ENCODE measurements at regions not wholly inside any gene's neighbourhood (a gene's known extent, or its start where the extent isn't known, plus 50 kb on each side); places are given as distances from the start of the nearest gene placed in this dataset.

DNA sequence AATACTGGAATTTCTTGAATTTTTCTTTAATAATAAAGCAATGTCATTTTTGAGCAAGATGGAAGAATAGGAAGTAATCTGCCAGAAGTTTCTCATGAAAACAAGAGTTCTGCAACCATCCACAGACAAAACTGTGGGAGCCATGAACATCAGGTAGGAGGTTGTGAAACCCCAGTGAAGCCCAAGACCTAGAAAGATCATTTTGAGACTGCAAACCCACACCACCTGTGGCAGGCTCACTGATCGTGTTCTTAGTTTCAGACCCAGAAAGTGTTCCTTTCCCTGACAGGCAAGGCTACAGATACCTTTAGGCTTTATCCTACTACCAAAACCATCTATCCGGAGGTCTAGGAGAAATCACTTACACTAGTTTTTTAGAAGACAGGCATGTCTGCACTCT lies 2189.8 kb upstream of the PCDH20 start:
- CTCF ChIA-PET, result no interaction called here
- ATAC-seq, result no peak
- no peaks in the 10 kb centered on the region for H3K4me1 Mint-ChIP-seq
- POLR2A ChIA-PET, result no interaction called here
- TF ChIP-seq NFE2L1 (CRISPR knock-in tag; IDR thresholded peaks at IDR 0.05), result no peak
- no peak for TF ChIP-seq IRF2 (CRISPR knock-in tag; IDR thresholded peaks at IDR 0.05; ENCODE audit: borderline replicate concordance, low read depth)
- TF ChIP-seq, protein P1, sequence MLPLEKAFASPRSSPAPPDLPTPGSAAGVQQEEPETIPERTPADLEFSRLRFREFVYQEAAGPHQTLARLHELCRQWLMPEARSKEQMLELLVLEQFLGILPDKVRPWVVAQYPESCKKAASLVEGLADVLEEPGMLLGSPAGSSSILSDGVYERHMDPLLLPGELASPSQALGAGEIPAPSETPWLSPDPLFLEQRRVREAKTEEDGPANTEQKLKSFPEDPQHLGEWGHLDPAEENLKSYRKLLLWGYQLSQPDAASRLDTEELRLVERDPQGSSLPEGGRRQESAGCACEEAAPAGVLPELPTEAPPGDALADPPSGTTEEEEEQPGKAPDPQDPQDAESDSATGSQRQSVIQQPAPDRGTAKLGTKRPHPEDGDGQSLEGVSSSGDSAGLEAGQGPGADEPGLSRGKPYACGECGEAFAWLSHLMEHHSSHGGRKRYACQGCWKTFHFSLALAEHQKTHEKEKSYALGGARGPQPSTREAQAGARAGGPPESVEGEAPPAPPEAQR (CRISPR knock-in tag; IDR thresholded peaks at IDR 0.05), result no peak
- TF ChIP-seq TEAD4 (CRISPR knock-in tag; IDR thresholded peaks at IDR 0.05), result no peak
- no peak for TF ChIP-seq NR1H2 (CRISPR knock-in tag; IDR thresholded peaks at IDR 0.05)
- H3K4me3 Mint-ChIP-seq, result no peak overlapping the region
- no peak overlapping the region for H3K27ac Mint-ChIP-seq
- no peak for DNase-seq (ENCODE audit: low spot score)
- H3K9me3 Mint-ChIP-seq, result peaks cover 28% of the 10 kb centered on the region
- H3K27me3 Mint-ChIP-seq (ENCODE audit: low read depth), result no peaks in the 10 kb centered on the region
- H3K36me3 Mint-ChIP-seq, result peaks cover 8% of the 10 kb centered on the region

DNA sequence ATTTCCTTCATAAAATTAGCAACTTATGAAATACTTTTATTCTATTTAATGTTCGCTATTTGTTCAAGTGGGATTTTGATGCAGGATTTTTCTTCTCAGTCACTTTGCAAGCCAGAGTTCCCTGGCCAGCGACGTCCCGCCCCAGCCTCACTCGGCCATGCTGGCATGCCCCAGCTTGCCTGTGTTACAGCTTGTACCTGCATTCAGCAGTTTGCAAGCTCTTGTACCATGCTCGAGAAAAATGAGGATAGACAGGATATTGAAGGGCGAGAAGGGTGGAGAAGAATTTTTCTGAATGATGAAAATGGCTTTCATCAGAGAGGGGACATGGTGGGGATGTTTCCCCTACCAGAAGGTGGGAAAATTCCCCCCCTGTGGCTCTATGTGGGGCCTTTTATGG lies 2180.2 kb upstream of the PCDH20 start:
- H3K36me3 Mint-ChIP-seq, result peaks cover 6% of the 10 kb centered on the region
- ChIA-PET CTCF (no interaction called here), POLR2A (no interaction called here)
- ATAC-seq (no peak), DNase-seq (ENCODE audit: low spot score) (no peak)
- no peaks in the 10 kb centered on the region for H3K27me3 Mint-ChIP-seq (ENCODE audit: low read depth)
- peaks cover 9% of the 10 kb centered on the region for H3K9me3 Mint-ChIP-seq
- H3K4me1 Mint-ChIP-seq, result peaks cover 23% of the 10 kb centered on the region
- TF ChIP-seq, protein P2, sequence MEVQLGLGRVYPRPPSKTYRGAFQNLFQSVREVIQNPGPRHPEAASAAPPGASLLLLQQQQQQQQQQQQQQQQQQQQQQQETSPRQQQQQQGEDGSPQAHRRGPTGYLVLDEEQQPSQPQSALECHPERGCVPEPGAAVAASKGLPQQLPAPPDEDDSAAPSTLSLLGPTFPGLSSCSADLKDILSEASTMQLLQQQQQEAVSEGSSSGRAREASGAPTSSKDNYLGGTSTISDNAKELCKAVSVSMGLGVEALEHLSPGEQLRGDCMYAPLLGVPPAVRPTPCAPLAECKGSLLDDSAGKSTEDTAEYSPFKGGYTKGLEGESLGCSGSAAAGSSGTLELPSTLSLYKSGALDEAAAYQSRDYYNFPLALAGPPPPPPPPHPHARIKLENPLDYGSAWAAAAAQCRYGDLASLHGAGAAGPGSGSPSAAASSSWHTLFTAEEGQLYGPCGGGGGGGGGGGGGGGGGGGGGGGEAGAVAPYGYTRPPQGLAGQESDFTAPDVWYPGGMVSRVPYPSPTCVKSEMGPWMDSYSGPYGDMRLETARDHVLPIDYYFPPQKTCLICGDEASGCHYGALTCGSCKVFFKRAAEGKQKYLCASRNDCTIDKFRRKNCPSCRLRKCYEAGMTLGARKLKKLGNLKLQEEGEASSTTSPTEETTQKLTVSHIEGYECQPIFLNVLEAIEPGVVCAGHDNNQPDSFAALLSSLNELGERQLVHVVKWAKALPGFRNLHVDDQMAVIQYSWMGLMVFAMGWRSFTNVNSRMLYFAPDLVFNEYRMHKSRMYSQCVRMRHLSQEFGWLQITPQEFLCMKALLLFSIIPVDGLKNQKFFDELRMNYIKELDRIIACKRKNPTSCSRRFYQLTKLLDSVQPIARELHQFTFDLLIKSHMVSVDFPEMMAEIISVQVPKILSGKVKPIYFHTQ (CRISPR knock-in tag; IDR thresholded peaks at IDR 0.05), result no peak
- no peak overlapping the region for H3K4me3 Mint-ChIP-seq
- peak overlapping the region; percentile 44; the same call in 1 of the 2 replicates for H3K27ac Mint-ChIP-seq

DNA sequence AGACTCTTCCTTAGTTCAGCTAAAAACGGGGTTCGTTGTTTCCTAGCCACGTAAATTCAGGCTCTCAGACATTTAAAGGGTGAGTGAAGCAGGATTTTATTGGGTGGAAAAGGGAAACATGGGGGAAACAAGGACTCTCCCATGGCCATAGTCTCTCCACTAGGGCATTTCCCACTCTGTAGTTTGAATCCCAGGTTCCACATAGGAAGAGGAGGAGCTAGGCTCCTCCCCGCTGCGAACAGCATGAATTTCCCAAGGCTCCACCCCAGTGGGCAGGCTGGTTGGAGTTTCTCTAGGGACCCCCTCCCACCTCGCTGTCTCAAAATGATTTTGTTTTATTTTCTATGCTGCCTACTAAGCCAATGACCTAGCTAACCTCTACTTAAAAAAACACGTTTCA lies 2170.8 kb upstream of the PCDH20 start:
- DNase-seq (ENCODE audit: low spot score) (no peak), ATAC-seq (peak; percentile 69)
- Mint-ChIP-seq H3K4me3 (no peak overlapping the region), H3K27ac (no peak overlapping the region), H3K9me3 (peaks cover 19% of the 10 kb centered on the region), H3K4me1 (no peaks in the 10 kb centered on the region), H3K36me3 (peaks cover 3% of the 10 kb centered on the region; the same call in 1 of the 2 replicates), H3K27me3 (ENCODE audit: low read depth) (no peaks in the 10 kb centered on the region)
- POLR2A ChIA-PET, result no interaction called here
- TF ChIP-seq ZNF317 (CRISPR knock-in tag; IDR thresholded peaks at IDR 0.05; ENCODE audit: borderline replicate concordance, low read depth), result no peak
- no peak for TF ChIP-seq RORB (CRISPR knock-in tag; IDR thresholded peaks at IDR 0.05)
- TF ChIP-seq, protein P3, sequence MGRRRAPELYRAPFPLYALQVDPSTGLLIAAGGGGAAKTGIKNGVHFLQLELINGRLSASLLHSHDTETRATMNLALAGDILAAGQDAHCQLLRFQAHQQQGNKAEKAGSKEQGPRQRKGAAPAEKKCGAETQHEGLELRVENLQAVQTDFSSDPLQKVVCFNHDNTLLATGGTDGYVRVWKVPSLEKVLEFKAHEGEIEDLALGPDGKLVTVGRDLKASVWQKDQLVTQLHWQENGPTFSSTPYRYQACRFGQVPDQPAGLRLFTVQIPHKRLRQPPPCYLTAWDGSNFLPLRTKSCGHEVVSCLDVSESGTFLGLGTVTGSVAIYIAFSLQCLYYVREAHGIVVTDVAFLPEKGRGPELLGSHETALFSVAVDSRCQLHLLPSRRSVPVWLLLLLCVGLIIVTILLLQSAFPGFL (CRISPR knock-in tag; IDR thresholded peaks at IDR 0.05; ENCODE audit: borderline replicate concordance), result no peak
- no peak for TF ChIP-seq SMAD4 (CRISPR knock-in tag; IDR thresholded peaks at IDR 0.05)
- TF ChIP-seq, protein P4, sequence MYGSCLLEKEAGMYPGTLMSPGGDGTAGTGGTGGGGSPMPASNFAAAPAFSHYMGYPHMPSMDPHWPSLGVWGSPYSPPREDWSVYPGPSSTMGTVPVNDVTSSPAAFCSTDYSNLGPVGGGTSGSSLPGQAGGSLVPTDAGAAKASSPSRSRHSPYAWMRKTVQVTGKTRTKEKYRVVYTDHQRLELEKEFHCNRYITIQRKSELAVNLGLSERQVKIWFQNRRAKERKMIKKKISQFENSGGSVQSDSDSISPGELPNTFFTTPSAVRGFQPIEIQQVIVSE (CRISPR knock-in tag; IDR thresholded peaks at IDR 0.05; ENCODE audit: borderline replicate concordance), result no peak
- CTCF ChIA-PET, result no interaction called here

DNA sequence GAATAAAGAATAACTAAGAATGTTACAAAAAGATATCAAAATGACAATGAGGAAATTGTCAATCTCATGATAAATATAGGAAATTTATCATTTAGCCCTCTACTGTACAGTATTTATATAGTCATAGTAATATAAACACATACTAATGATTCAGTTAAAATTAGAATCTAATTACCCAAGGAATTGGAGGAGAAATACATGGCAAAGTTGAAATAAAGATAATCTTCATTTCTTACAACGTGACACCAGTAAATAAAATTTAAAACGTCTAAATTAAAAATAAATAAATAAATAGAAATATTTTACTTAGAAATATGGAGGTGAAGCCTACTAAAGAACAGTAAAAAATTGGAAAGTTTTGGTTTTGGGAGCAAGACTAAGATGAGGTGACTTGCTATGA lies 2163.1 kb upstream of the PCDH20 start:
- Mint-ChIP-seq H3K4me3 (no peak overlapping the region), H3K27ac (no peak overlapping the region), H3K9me3 (peaks cover 34% of the 10 kb centered on the region), H3K36me3 (peaks cover 9% of the 10 kb centered on the region), H3K27me3 (ENCODE audit: low read depth) (no peaks in the 10 kb centered on the region), H3K4me1 (no peaks in the 10 kb centered on the region)
- no peak for ATAC-seq
- ChIA-PET CTCF (no interaction called here), POLR2A (no interaction called here)
- no peak for DNase-seq (ENCODE audit: low spot score)
- TF ChIP-seq SP1 (CRISPR knock-in tag; conservative IDR thresholded peaks at IDR 0.05) (no peak), SOX15 (CRISPR knock-in tag; IDR thresholded peaks at IDR 0.05) (no peak), ZNF121 (CRISPR knock-in tag; IDR thresholded peaks at IDR 0.05) (no peak), PRRX2 (CRISPR knock-in tag; IDR thresholded peaks at IDR 0.05) (no peak), CREB1 (CRISPR knock-in tag; IDR thresholded peaks at IDR 0.05) (no peak), ELF4 (CRISPR knock-in tag; IDR thresholded peaks at IDR 0.05; ENCODE audit: low read depth) (no peak), TP53 (CRISPR knock-in tag; IDR thresholded peaks at IDR 0.05) (no peak)
- TF ChIP-seq, protein P5, sequence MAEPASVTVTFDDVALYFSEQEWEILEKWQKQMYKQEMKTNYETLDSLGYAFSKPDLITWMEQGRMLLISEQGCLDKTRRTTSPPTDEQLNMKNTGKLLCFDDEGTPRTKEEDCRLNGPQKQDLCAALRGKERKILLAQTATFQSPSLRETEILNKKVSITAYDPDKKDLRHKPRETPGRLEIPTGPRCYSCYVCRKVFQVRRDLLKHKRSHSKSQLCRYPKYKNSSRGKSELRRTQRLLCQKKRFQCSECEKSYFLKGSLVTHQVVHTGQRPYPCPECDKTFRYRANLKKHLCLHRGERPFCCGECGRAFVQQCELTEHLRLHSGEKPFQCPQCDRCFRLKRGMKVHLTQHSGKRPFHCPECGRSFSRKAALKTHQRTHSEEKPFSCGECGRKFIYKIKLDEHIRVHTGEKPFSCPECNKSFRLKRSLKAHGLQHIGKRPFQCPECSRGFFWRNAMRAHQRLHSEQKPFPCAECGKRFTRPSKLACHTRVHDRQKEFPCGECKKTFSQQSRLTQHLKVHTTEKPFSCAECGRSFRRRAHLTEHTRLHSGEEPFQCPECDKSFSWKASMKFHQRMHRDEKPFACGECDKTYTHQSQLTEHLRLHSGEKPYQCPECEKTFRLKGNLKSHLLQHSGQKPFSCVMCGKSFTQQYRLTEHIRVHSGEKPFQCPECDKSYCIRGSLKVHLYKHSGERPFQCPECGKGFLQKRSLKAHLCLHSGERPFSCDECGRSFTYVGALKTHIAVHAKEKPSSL (CRISPR knock-in tag; conservative IDR thresholded peaks at IDR 0.05), result no peak
- TF ChIP-seq, protein P6, sequence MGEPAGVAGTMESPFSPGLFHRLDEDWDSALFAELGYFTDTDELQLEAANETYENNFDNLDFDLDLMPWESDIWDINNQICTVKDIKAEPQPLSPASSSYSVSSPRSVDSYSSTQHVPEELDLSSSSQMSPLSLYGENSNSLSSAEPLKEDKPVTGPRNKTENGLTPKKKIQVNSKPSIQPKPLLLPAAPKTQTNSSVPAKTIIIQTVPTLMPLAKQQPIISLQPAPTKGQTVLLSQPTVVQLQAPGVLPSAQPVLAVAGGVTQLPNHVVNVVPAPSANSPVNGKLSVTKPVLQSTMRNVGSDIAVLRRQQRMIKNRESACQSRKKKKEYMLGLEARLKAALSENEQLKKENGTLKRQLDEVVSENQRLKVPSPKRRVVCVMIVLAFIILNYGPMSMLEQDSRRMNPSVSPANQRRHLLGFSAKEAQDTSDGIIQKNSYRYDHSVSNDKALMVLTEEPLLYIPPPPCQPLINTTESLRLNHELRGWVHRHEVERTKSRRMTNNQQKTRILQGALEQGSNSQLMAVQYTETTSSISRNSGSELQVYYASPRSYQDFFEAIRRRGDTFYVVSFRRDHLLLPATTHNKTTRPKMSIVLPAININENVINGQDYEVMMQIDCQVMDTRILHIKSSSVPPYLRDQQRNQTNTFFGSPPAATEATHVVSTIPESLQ (CRISPR knock-in tag; IDR thresholded peaks at IDR 0.05), result no peak
